ENCODE measurements at regions not wholly inside any gene's neighbourhood (a gene's known extent, or its start where the extent isn't known, plus 50 kb on each side); places are given as distances from the start of the nearest gene placed in this dataset.

DNA sequence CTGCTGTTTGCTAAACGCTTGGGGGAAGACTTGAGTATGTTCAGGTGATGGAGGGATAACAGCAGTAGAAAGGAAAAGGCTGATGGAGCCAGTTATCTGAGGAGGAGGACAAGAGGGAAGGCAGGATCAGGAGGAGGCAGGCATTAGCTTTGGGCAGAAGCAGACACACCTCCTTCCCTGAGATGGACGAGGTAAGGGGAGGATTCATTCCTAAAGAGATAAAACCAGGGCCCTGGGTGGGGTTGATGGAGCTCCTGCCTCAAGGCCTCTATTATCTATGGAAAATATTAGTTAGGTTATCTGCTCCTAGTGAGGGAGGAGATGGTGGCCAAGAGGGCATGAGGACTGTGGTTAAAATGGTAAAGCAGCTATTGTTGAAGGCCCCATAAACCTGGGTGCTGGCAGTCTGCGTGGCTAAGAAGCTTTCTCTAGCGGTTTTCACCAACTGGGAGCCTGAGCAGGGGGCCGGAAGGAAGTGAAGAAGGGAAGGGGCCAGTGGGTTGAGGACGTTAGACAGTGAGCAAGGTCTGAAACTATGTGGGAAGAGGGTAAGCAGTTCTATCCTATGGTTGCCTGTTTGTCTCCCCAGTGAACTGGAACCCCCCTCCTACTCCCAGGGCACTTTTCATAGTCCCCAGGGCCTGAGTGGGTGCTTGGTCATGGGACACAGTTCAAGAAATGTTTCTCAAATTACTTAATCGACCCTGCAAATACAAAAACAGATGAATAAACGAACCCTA lies 56.6 kb upstream of the HK2 start:
- TF ChIP-seq GATA2 (IDR thresholded peaks at IDR 0.05; ENCODE audit: low read depth, low read length) (no peak), GATA3 (IDR thresholded peaks at IDR 0.05; ENCODE audit: low read depth, low read length) (no peak)

All from SH-SY5Y (cell line).